ENCODE measurements at regions not wholly inside any gene's neighbourhood (a gene's known extent, or its start where the extent isn't known, plus 50 kb on each side); places are given as distances from the start of the nearest gene placed in this dataset.

DNA sequence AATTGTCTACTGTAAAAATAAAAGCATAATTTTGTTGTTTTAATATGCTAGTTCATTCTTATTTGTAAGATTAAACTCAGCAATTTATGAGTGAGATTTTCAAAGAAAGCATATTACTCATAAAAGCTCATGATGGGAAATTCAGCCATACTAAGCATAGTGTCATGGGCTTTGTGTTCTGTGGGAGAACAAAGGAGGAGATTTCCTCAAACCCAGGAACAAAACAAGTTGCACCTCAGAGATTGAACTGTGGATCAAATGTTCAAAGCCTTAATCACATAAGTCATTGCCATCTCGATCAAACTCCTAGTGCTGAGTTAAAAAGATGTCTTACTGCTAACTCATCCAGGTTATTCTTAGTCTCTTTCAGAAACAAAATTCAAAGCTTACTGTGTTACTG is 85.6 kb upstream of the PDZRN3 start:
- H3K27ac Mint-ChIP-seq: no peak overlapping the region
- no peaks in the 10 kb centered on the region for H3K36me3 Mint-ChIP-seq (ENCODE audit: low read depth)
- H3K4me3 Mint-ChIP-seq: no peak overlapping the region
- H3K4me1 Mint-ChIP-seq (ENCODE audit: low read depth): no peaks in the 10 kb centered on the region
- H3K27me3 Mint-ChIP-seq (ENCODE audit: low read depth): no peaks in the 10 kb centered on the region
- H3K9me3 Mint-ChIP-seq: peaks cover 4% of the 10 kb centered on the region
- DNase-seq (ENCODE audit: low spot score): no peak

DNA sequence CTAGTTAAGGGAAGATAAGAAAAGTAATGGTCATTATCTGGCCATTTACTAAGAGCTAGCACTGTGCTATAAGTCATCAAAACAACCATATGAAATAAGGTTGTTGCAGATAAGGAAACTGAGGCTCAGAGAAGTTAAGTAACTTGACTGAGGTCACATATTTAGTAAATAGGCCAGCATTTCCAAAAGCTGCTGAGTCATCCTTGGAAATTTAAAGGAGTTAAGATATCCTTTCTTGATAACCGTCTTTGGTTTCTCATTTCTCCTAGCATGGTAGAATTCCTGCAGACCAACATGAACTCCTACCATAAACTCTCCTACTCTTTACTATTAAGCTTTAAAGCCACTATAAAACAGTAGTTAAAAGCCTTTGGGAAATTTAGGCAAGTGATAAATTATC is 85.0 kb upstream of the PDZRN3 start:
- Mint-ChIP-seq H3K27ac (no peak overlapping the region), H3K4me1 (ENCODE audit: low read depth) (no peaks in the 10 kb centered on the region), H3K27me3 (ENCODE audit: low read depth) (no peaks in the 10 kb centered on the region), H3K9me3 (peaks cover 4% of the 10 kb centered on the region), H3K4me3 (no peak overlapping the region), H3K36me3 (ENCODE audit: low read depth) (no peaks in the 10 kb centered on the region)
- no peak for DNase-seq (ENCODE audit: low spot score)

DNA sequence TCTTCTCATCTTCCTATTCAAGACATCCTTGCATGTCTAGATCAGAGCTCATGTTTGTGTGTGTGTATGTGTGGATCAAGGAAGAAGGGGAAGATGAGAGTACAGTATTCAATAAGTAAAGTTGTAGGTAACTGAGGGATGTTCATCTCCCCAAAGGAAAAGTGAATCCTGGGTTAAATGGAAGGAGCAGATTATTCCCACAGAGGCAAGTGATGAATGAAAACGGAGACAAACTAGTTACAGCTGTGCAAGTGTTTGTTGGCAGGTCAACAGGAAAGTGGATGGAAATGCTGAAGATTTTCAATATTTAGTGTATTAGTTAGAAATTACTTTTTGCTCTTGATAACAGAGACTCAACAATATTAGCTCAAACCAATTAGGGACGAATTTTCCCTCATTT is 84.2 kb upstream of the PDZRN3 start:
- Mint-ChIP-seq H3K36me3 (ENCODE audit: low read depth) (no peaks in the 10 kb centered on the region), H3K4me3 (no peak overlapping the region), H3K4me1 (ENCODE audit: low read depth) (no peaks in the 10 kb centered on the region), H3K9me3 (peaks cover 4% of the 10 kb centered on the region), H3K27ac (no peak overlapping the region), H3K27me3 (ENCODE audit: low read depth) (no peaks in the 10 kb centered on the region)
- DNase-seq (ENCODE audit: low spot score): no peak

DNA sequence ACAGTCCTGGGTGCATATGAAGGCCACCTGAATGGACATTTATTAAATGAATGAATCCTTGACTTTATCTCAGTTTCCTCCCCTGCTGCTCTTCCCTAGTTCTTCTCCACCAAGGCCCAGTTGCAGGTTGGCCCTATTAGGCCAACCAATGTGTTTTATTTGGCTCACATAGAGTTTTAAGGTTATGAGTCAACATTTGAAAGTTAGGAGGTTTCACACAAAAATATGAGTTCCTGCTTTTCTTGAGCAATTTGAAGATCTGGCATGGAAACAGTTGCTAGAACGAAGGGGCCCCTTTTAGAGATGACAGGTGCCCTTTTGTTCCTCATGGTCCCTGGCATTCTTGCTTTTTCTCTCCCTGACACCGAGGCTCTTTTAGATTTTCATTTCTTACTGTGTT is 83.0 kb upstream of the PDZRN3 start:
- Mint-ChIP-seq H3K9me3 (no peaks in the 10 kb centered on the region), H3K4me1 (ENCODE audit: low read depth) (no peaks in the 10 kb centered on the region), H3K36me3 (ENCODE audit: low read depth) (no peaks in the 10 kb centered on the region), H3K4me3 (no peak overlapping the region), H3K27ac (no peak overlapping the region), H3K27me3 (ENCODE audit: low read depth) (no peaks in the 10 kb centered on the region)
- no peak for DNase-seq (ENCODE audit: low spot score)

DNA sequence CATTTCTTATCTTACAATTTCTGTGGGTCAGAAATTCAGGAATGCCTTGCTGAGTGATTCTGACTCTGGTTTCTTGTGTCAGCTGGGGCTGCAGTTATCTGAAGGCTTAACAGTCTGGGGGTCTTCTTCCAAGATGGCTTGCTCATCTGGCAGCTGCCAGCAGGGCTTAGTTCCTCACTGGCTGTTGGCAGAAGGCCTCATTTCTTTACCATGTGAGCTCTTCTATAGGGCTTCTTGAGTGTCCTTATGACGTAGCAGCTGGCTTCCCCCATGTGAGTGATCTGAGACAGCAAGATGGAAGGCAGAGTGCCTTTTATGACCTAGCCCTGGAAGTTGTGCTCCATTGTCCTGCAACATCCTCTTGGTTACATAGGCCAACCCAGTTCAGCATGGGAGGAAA is 82.0 kb upstream of the PDZRN3 start:
- H3K36me3 Mint-ChIP-seq (ENCODE audit: low read depth): no peaks in the 10 kb centered on the region
- H3K4me3 Mint-ChIP-seq: no peak overlapping the region
- H3K27ac Mint-ChIP-seq: no peak overlapping the region
- no peaks in the 10 kb centered on the region for H3K4me1 Mint-ChIP-seq (ENCODE audit: low read depth)
- no peak for DNase-seq (ENCODE audit: low spot score)
- H3K9me3 Mint-ChIP-seq: no peaks in the 10 kb centered on the region
- H3K27me3 Mint-ChIP-seq (ENCODE audit: low read depth): no peaks in the 10 kb centered on the region

DNA sequence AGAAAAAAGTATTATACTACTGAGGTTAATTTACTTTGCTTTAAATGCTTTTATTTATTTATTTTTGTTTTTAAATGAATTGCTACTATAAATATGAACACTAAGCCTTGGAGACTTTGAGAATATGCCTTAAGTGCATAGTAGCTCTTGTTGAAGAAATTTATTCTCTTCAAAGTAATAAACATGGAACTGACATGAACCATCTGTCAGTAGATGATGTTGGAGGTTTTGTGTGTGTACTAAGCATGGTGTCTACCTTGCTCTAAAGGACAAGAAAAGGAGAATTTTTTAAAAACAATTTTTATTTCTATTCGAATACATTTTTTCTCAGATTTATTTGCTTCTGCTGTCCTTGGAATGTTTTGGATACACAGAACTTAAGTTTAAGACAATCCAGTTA is 81.1 kb upstream of the PDZRN3 start:
- Mint-ChIP-seq H3K4me3 (no peak overlapping the region), H3K4me1 (ENCODE audit: low read depth) (no peaks in the 10 kb centered on the region), H3K27me3 (ENCODE audit: low read depth) (no peaks in the 10 kb centered on the region), H3K36me3 (ENCODE audit: low read depth) (no peaks in the 10 kb centered on the region), H3K9me3 (no peaks in the 10 kb centered on the region), H3K27ac (no peak overlapping the region)
- DNase-seq (ENCODE audit: low spot score): no peak

DNA sequence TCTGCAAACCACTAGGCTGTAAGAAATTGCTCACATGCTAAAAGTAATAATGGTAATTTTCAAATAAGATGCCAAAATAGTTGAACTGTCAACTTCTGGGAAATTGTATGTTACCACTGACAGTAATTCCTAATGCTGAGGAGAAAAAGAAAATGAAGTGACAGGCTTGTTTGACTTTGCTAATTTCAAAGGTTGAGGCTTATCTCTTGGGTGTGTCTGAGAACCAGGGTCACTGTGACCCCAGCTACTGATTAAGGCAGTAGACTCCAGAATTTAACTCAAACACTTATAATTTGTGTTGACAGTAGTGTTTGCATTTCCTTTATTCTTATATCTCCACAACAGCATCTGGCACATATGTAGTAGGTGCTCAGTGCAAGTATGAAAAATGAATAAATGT is 74.6 kb upstream of the PDZRN3 start:
- Mint-ChIP-seq H3K4me3 (no peak overlapping the region), H3K4me1 (ENCODE audit: low read depth) (no peaks in the 10 kb centered on the region), H3K27ac (no peak overlapping the region), H3K27me3 (ENCODE audit: low read depth) (no peaks in the 10 kb centered on the region), H3K9me3 (no peaks in the 10 kb centered on the region), H3K36me3 (ENCODE audit: low read depth) (no peaks in the 10 kb centered on the region)
- no peak for DNase-seq (ENCODE audit: low spot score)

DNA sequence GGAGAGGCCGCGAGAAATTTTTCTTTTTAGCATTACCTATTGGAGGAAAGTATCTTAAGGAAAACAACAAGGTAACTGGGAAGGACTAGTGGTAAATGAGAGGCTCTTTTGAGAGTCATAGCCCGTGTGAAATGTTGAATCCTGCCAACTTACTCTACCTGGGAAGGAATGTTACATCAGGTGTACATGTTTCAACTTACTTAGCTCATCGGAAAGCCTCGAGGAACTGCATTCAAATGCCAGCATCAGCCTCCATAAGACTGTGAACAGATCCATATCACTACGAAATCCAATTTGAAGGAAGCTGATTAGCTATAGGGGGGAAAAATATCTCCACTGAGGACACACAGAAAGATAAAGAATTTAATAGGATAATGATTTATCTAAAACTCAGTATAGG is 72.3 kb upstream of the PDZRN3 start:
- no peaks in the 10 kb centered on the region for H3K4me1 Mint-ChIP-seq (ENCODE audit: low read depth)
- H3K27me3 Mint-ChIP-seq (ENCODE audit: low read depth): no peaks in the 10 kb centered on the region

DNA sequence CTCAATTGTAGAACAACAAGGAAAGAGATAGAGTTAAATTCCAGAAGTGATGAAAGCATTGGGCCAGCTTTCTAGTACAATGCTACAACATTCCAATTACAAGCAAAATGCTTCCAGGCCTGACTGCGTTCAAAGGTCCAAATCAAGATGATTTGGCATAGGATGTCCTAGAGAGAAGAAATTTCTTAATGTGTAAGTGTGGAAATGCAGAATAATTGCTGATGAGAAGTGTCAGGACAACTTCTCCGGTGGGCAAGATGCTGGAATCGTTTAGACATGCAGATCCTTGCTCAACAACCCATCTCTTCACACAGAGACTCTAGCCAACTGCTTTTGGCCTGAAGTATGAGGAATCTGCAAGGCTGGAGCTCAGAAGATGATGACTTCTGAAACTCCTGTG is 71.1 kb upstream of the PDZRN3 start:
- no peak overlapping the region for H3K4me3 Mint-ChIP-seq
- no peaks in the 10 kb centered on the region for H3K4me1 Mint-ChIP-seq (ENCODE audit: low read depth)
- H3K36me3 Mint-ChIP-seq (ENCODE audit: low read depth): no peaks in the 10 kb centered on the region
- no peaks in the 10 kb centered on the region for H3K27me3 Mint-ChIP-seq (ENCODE audit: low read depth)
- no peak overlapping the region for H3K27ac Mint-ChIP-seq
- H3K9me3 Mint-ChIP-seq: no peaks in the 10 kb centered on the region
- DNase-seq (ENCODE audit: low spot score): no peak

More for the DNA sequence above, 72.3 kb upstream of the PDZRN3 start:
- no peak for DNase-seq (ENCODE audit: low spot score)
- H3K9me3 Mint-ChIP-seq: no peaks in the 10 kb centered on the region
- H3K4me3 Mint-ChIP-seq: no peak overlapping the region
- no peaks in the 10 kb centered on the region for H3K36me3 Mint-ChIP-seq (ENCODE audit: low read depth)
- H3K27ac Mint-ChIP-seq: no peak overlapping the region

DNA sequence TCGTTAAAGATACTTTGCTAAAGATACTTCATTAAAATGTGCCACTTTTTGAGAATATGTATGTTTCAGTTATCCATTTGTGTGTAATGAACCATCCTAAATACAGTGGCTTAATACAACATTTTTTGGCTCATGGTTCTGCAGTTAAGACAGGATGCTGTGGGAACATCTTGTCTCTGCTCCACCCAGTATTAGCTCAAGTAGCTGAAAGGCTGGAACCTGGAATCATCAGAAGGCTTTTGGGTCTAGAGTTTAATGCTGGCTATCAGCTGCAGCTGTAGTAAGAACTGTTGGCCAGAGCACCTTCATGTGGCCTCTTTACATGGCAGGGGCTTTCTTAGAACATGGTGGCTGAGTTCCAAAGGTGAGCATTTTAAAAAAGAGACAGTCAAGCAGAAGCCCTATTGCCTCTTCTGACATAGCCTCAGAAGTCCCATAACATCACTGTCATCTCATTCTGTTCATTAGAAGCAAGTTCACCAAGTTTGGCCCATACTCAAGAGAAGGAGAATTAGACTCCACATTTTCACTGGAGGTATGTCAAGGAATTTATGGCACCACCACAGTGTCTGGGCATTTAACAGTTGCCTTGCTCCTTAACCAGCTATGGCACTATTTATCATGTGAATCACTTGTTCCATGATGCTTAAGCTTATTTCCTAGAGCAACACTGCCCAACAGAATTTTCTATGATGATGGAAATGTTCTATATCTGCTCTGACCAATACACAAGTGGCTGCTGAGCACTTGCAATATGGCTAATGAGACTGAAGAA is 70.4 kb upstream of the PDZRN3 start:
- Mint-ChIP-seq H3K27ac (no peak overlapping the region), H3K27me3 (ENCODE audit: low read depth) (no peaks in the 10 kb centered on the region), H3K9me3 (no peaks in the 10 kb centered on the region), H3K4me3 (no peak overlapping the region), H3K36me3 (ENCODE audit: low read depth) (no peaks in the 10 kb centered on the region), H3K4me1 (ENCODE audit: low read depth) (no peaks in the 10 kb centered on the region)
- DNase-seq (ENCODE audit: low spot score): no peak

DNA sequence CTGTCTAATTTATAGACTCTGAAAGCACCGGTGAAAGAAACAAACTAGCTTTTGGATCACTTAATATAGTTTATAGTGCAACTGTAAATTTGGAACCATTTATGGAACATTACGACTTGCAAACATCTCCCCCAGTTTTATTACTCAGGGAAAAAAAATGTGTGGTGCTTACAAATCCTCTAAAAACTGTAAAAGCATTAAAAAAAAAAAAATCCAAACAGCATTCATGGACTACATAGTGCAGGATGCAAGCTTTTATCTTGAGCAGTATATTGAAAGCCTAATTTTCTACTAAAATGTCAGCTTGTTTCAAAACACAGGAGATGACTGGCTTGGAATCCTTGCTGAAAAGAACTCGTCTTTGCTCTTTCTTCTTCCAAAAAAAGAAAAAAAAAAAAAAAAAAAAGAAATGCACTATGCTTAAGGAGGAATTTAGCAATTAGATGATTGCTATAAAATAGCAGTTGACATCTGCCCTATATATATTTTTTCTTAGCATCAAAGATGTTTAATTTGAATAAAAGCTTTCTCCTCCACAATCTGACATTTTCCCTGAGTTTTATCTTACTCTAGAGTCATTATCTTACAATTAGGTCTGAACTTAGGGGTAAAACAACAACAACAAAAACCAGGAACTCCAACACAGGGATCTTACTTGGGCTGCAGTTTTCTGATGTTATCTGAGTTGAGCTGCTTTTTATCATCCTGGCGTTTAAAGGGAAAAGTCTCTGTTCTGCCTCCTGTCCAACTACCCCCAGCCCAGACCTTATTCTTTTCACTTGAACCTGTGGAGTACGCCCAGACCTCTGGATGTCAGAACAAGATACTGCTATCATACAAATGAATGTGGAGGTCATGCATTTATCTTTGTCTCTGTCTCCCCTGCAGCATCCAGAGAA is 62.6 kb upstream of the PDZRN3 start:
- H3K27me3 Mint-ChIP-seq (ENCODE audit: low read depth): no peaks in the 10 kb centered on the region
- H3K4me3 Mint-ChIP-seq: no peak overlapping the region
- H3K4me1 Mint-ChIP-seq (ENCODE audit: low read depth): no peaks in the 10 kb centered on the region
- no peaks in the 10 kb centered on the region for H3K9me3 Mint-ChIP-seq
- no peaks in the 10 kb centered on the region for H3K36me3 Mint-ChIP-seq (ENCODE audit: low read depth)
- H3K27ac Mint-ChIP-seq: no peak overlapping the region
- DNase-seq (ENCODE audit: low spot score): no peak

DNA sequence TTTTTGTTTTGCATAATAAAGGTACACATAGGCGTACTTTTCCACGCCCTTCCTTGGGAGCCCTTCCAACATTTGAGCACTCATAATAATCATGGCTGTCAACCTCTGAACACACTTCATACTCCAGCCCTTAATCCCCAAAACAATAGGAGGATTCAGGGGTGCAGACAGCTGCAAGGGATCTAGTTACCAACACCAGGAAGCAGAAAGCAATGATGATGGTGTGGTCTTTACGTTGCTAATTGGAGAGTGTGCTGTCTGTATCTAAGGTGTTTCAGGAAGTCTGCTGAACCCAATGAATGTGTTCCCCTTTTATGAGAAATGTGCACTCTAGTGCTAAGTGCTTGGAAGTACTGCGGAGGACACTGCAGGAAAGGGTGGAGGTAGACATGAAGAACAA is 60.3 kb upstream of the PDZRN3 start:
- Mint-ChIP-seq H3K4me1 (ENCODE audit: low read depth) (no peaks in the 10 kb centered on the region), H3K27me3 (ENCODE audit: low read depth) (no peaks in the 10 kb centered on the region), H3K4me3 (no peak overlapping the region), H3K27ac (no peak overlapping the region), H3K36me3 (ENCODE audit: low read depth) (no peaks in the 10 kb centered on the region), H3K9me3 (no peaks in the 10 kb centered on the region)
- no peak for DNase-seq (ENCODE audit: low spot score)

DNA sequence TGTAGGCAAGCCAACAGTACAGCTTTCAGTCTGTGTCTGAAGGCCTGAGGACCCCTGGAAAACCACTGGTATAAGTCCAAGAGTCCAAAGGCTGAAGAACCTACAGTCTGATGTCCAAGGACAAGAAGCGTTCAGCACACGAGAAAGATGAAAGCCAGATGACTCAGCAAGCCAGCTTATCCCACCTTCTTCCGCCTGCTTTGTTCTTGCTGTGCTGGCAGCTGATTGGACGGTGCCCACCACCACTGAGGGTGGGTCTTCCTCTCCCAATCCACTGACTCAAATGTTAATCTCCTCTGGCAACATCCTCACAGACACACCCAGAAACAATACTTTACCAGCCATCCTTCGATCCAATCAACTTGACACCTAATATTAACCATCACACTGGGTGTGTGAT is 59.0 kb upstream of the PDZRN3 start:
- DNase-seq (ENCODE audit: low spot score): no peak
- Mint-ChIP-seq H3K27ac (no peak overlapping the region), H3K4me3 (no peak overlapping the region), H3K27me3 (ENCODE audit: low read depth) (no peaks in the 10 kb centered on the region), H3K9me3 (no peaks in the 10 kb centered on the region), H3K4me1 (ENCODE audit: low read depth) (no peaks in the 10 kb centered on the region), H3K36me3 (ENCODE audit: low read depth) (no peaks in the 10 kb centered on the region)

DNA sequence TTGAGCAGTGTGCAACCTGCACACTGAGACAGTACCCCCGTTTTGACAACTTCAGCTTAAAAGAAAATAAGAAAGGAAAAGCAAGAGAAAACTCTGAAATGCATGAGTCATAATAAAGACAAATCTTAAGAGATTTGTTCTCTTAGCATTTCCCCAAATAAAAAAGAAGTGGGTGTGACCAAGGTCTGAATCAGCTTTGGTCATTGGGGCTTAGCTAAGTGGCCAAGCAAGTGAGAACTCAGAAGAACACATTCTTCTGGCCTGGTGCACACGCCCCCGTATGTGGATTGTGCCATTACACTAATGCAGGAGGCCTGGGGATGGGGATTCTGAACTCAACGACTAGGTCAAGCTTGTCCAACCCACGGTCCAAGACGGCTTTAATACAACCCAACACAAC is 56.9 kb upstream of the PDZRN3 start:
- H3K4me1 Mint-ChIP-seq (ENCODE audit: low read depth): no peaks in the 10 kb centered on the region
- H3K27ac Mint-ChIP-seq: no peak overlapping the region
- DNase-seq (ENCODE audit: low spot score): no peak
- H3K4me3 Mint-ChIP-seq: no peak overlapping the region
- H3K9me3 Mint-ChIP-seq: no peaks in the 10 kb centered on the region
- no peaks in the 10 kb centered on the region for H3K27me3 Mint-ChIP-seq (ENCODE audit: low read depth)
- H3K36me3 Mint-ChIP-seq (ENCODE audit: low read depth): no peaks in the 10 kb centered on the region

Measured in T-helper 2 cell treated with Interferon-gamma antibody and Interleukin-4, amounts not matched to agents 5 μg/mL and 100 μg/mL, for 36 hours (primary cell).